GM12878 (cell line): ENCODE measurements at regions not wholly inside any gene's neighbourhood (a gene's known extent, or its start where the extent isn't known, plus 50 kb on each side); places are given as distances from the start of the nearest gene placed in this dataset.

Source experiments
- ATAC-seq: fragments of 200-7000 bp; cut with Tn5 transposase; 3 replicates; pipeline ENCODE4 v1.9.1; 2020; ENCODE audit warnings: mild to moderate bottlenecking, moderate library complexity
- BruUV-seq: library from RNA; stranded (reverse); fragments of 400-500 nt; replicated peaks from 2 replicates; lab custom pipeline; 2021; lab: Mats Ljungman, UMichigan
- CTCF ChIA-PET: fragments of 300-600 bp; sonication (Branson Sonifier 250); formaldehyde crosslinking; extraction: SDS; loops from one replicate; lab custom pipeline; 2021; ENCODE audit warnings: inconsistent platforms; lab: Yijun Ruan, JAX
- POLR2A ChIA-PET: fragments of 350-600 bp; formaldehyde crosslinking; extraction: SDS; loops from one replicate; lab custom pipeline; 2021; ENCODE audit warnings: inconsistent platforms; lab: Charles Lee
- RAD21 ChIA-PET: fragments of 300-600 bp; sonication (Branson Sonifier 250); formaldehyde crosslinking; loops from one replicate; lab custom pipeline; 2023; ENCODE audit warnings: antibody characterized with exemption; ENCODE audit not compliant: unreplicated experiment; lab: Charles Lee
- SMC1A ChIA-PET: fragments of 300-600 bp; sonication (Branson Sonifier 250); formaldehyde crosslinking; loops from one replicate; lab custom pipeline; 2023; ENCODE audit not compliant: unreplicated experiment, uncharacterized antibody; lab: Charles Lee
- DNase-seq: peaks from one replicate; pipeline ENCODE4 v3.0.0-alpha.2; 2011; ENCODE audit warnings: low read depth, low spot score
- FAIRE-seq: peaks from 3 replicates; lab custom pipeline; 2011; peaks lifted over from hg19 to GRCh38; lab: Jason Lieb, UNC
- H2AFZ ChIP-seq: 2 replicates; pipeline ENCODE4 v1.6.0; 2011; ENCODE audit warnings: low read depth, low read length, control low read depth; ENCODE audit not compliant: control insufficient read depth
- H3K27ac ChIP-seq: 2 replicates; pipeline ENCODE4 v1.5.1; 2011; ENCODE audit warnings: control low read depth; ENCODE audit not compliant: control insufficient read depth, insufficient read depth
- H3K27me3 ChIP-seq, 2 experiments: replicated peaks in 1 of 2; 2 replicates each; pipeline versions ENCODE4 v1.6.0 to v1.6.1; 2011; ENCODE audit warnings: low read length in 1 of 2; ENCODE audit not compliant: control insufficient read depth in 2 of 2, insufficient read depth in 2 of 2
- H3K36me3 ChIP-seq, 2 experiments: 2 replicates each; pipeline ENCODE4 v1.5.1; 2011; ENCODE audit warnings: low read length in 1 of 2; ENCODE audit not compliant: control insufficient read depth in 2 of 2, insufficient read depth in 2 of 2
- H3K4me1 ChIP-seq: 2 replicates; pipeline ENCODE4 v1.6.1; 2011; ENCODE audit warnings: mild to moderate bottlenecking, low read length, moderate library complexity, mixed read lengths; ENCODE audit not compliant: control insufficient read depth, insufficient read depth
- H3K4me2 ChIP-seq: 2 replicates; pipeline ENCODE4 v1.6.0; 2011; ENCODE audit warnings: control low read depth; ENCODE audit not compliant: control insufficient read depth, insufficient read depth
- H3K4me3 ChIP-seq: fragments of 200-600 bp; sonication (generic); 2 replicates; pipeline ENCODE4 v1.5.1; 2016
- H3K79me2 ChIP-seq: 2 replicates; pipeline ENCODE4 v1.6.0; 2011; ENCODE audit warnings: low read length; ENCODE audit not compliant: control insufficient read depth, insufficient read depth
- H3K9ac ChIP-seq: 2 replicates; pipeline ENCODE4 v1.8.0; 2011; ENCODE audit warnings: low read length, control low read depth, mixed read lengths; ENCODE audit not compliant: control insufficient read depth, insufficient read depth
- H3K9me3 ChIP-seq: replicated peaks from 3 replicates; pipeline ENCODE4 v1.5.1; 2011; ENCODE audit warnings: mild to moderate bottlenecking, low read length; ENCODE audit not compliant: control insufficient read depth, insufficient read depth
- H4K20me1 ChIP-seq: 2 replicates; pipeline ENCODE4 v1.6.0; 2011; ENCODE audit not compliant: control insufficient read depth, insufficient read depth
- CBX3 ChIP-seq: fragments of 200-600 bp; sonication (generic); IDR thresholded peaks from 2 replicates; pipeline ENCODE4 v1.6.1; 2016; ENCODE audit warnings: low read depth, borderline replicate concordance
- HCFC1 ChIP-seq: fragments of 150-350 bp; IDR thresholded peaks from 2 replicates; pipeline ENCODE4 v1.6.1; 2014; ENCODE audit warnings: low read length
- IKZF2 ChIP-seq, 2 experiments: fragments of 450-650 bp; IDR thresholded peaks; 2 replicates each; pipeline ENCODE4 v1.6.1; 2017; ENCODE audit warnings: mild to moderate bottlenecking in 2 of 2, moderate library complexity in 2 of 2
- IRF5 ChIP-seq: fragments of 450-650 bp; IDR thresholded peaks from 2 replicates; pipeline ENCODE4 v1.6.1; 2017; ENCODE audit warnings: borderline replicate concordance
- JUND ChIP-seq: IDR thresholded peaks from 2 replicates; pipeline ENCODE4 v1.6.1; 2012; ENCODE audit warnings: low read depth, mild to moderate bottlenecking, low read length, improper control_type of control experiment, moderate library complexity
- NRF1 ChIP-seq: conservative IDR thresholded peaks from 2 replicates; pipeline ENCODE4 v1.6.1; 2011; ENCODE audit warnings: mild to moderate bottlenecking, low read depth, low read length, improper control_type of control experiment
- RB1 ChIP-seq: fragments of 450-650 bp; formaldehyde crosslinking; IDR thresholded peaks from 2 replicates; pipeline ENCODE4 v1.6.1; 2017; ENCODE audit warnings: mild to moderate bottlenecking, borderline replicate concordance
- REST ChIP-seq: IDR thresholded peaks from 2 replicates; pipeline ENCODE4 v1.6.1; 2012; ENCODE audit warnings: mild to moderate bottlenecking, low read depth, low read length
- SMC3 ChIP-seq: IDR thresholded peaks from 2 replicates; pipeline ENCODE4 v1.6.1; 2011; ENCODE audit warnings: low read length, improper control_type of control experiment, borderline replicate concordance
- SPI1 ChIP-seq: IDR thresholded peaks from 2 replicates; pipeline ENCODE4 v1.6.1; 2011; ENCODE audit warnings: low read depth, mild to moderate bottlenecking, low read length, moderate library complexity, borderline replicate concordance; ENCODE audit not compliant: insufficient read depth
- SREBF1 ChIP-seq: IDR thresholded peaks from 2 replicates; pipeline ENCODE4 v1.6.1; 2012; ENCODE audit warnings: mild to moderate bottlenecking, low read length
- SRF ChIP-seq, 2 experiments: IDR thresholded peaks; 2 replicates each; pipeline ENCODE4 v1.6.1; 2011; ENCODE audit warnings: low read depth in 2 of 2, low read length in 2 of 2, mild to moderate bottlenecking in 1 of 2, moderate library complexity in 1 of 2
- TBL1XR1 ChIP-seq: IDR thresholded peaks from 2 replicates; pipeline ENCODE4 v1.6.1; 2012; ENCODE audit warnings: low read depth, low read length, improper control_type of control experiment
- WGBS: methylation state at CpG from one replicate; pipeline ENCODE4 v1.1.6; 2016; ENCODE audit warnings: low lambda C conversion rate; ENCODE audit not compliant: insufficient replicate concordance, insufficient coverage; ENCODE audit errors: missing lambda C conversion rate; 5-methylcytosine and 5-hydroxymethylcytosine counted together
- in situ Hi-C: fragments of 300-500 bp; cut with MboI; formaldehyde crosslinking; loops from 9 replicates; pipeline ENCODE4 v1.14.3; 2018; ENCODE audit warnings: mixed read lengths
- intact Hi-C: fragments of 100-400 bp; cut with micrococcal nuclease; formaldehyde crosslinking; loops from one replicate; pipeline ENCODE4 v1.14.2; 2022; ENCODE audit not compliant: unreplicated experiment

- Histone ChIP-seq H3K4me2 (no peak overlapping the region), H2AFZ (no peak overlapping the region), H4K20me1 (no peaks in the 10 kb centered on the region), H3K36me3 (no peaks in the 10 kb centered on the region), H3K4me1 (no peaks in the 10 kb centered on the region)
- ChIA-PET SMC1A (no interaction called here), CTCF (no interaction called here), RAD21 (no interaction called here)
- intact Hi-C loops = no loop called here
- no peak for DNase-seq
- BruUV-seq = no TSS peak
- 39% methylated on average over 8 of the region's 8 CpGs for WGBS
- no peak for FAIRE-seq
- in situ Hi-C loops = no loop called here
- no peak for TF ChIP-seq IRF5
- no peak for TF ChIP-seq SREBF1
- TF ChIP-seq, all 136 proteins: peak for 0
- no peak overlapping the region for H3K9ac ChIP-seq
- H3K4me3 ChIP-seq = no peak overlapping the region
- no peak overlapping the region for H3K27ac ChIP-seq
- POLR2A ChIA-PET = no interaction called here
- no peaks in the 10 kb centered on the region for H3K9me3 ChIP-seq
- no peaks in the 10 kb centered on the region for H3K27me3 ChIP-seq
- no peak for ATAC-seq
- H3K79me2 ChIP-seq = no peaks in the 10 kb centered on the region
Measured at GRCh38 chr9:135204177-135204576, 116.7 kb downstream of the OLFM1 start.

DNA sequence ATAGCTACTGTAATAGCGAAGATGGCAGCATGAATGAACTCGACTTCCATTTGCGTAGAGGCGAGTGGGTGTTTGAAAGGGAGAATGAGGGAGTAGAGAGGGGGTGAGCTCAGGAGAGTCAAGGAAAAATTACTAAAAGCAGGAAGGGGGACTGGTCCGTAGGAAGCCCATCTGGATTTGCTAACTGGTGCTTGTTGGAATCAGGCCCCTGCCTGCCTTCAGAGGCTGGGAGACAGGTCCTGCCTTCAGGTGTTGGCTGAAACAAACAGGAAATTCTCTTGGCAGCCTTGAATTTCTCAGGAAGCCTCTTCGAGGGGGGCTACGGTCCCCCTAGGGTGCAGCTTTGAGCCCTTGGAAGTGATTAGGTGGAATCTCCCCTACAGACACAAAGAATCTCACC, 121.7 kb downstream of the OLFM1 start:
- no peaks in the 10 kb centered on the region; the same call in 2 of the 3 replicates for H3K9me3 ChIP-seq
- ChIA-PET CTCF (no interaction called here), POLR2A (no interaction called here), SMC1A (no interaction called here), RAD21 (no interaction called here)
- FAIRE-seq (no peak), ATAC-seq (no peak), DNase-seq (no peak)
- H3K27me3 ChIP-seq = no peaks in the 10 kb centered on the region
- H3K9ac ChIP-seq = no peak overlapping the region
- no peaks in the 10 kb centered on the region for H3K36me3 ChIP-seq
- no peaks in the 10 kb centered on the region for H4K20me1 ChIP-seq
- H3K4me3 ChIP-seq = no peak overlapping the region
- H2AFZ ChIP-seq = no peak overlapping the region
- intact Hi-C loops (no loop called here), in situ Hi-C loops (no loop called here)
- H3K4me1 ChIP-seq = no peaks in the 10 kb centered on the region
- H3K4me2 ChIP-seq = no peak overlapping the region
- H3K79me2 ChIP-seq = no peaks in the 10 kb centered on the region
- BruUV-seq = no TSS peak
- no peak overlapping the region for H3K27ac ChIP-seq
- no peak for TF ChIP-seq JUND
- TF ChIP-seq SPI1 = no peak
- TF ChIP-seq SRF (IDR thresholded peaks at IDR 0.05; ENCODE audit: low read depth in 2 of 2, low read length in 2 of 2) = no peak
- no peak for TF ChIP-seq NRF1
- no peak for TF ChIP-seq REST
- no peak for TF ChIP-seq HCFC1
- TF ChIP-seq IKZF2 (IDR thresholded peaks at IDR 0.05) = no peak
- TF ChIP-seq TBL1XR1 = no peak
- no peak for TF ChIP-seq RB1
- TF ChIP-seq SMC3 = no peak
- TF ChIP-seq CBX3 = no peak
- WGBS = 17% methylated on average over 7 of the region's 7 CpGs
